ENCODE measurements at regions not wholly inside any gene's neighbourhood (a gene's known extent, or its start where the extent isn't known, plus 50 kb on each side); places are given as distances from the start of the nearest gene placed in this dataset.

DNA sequence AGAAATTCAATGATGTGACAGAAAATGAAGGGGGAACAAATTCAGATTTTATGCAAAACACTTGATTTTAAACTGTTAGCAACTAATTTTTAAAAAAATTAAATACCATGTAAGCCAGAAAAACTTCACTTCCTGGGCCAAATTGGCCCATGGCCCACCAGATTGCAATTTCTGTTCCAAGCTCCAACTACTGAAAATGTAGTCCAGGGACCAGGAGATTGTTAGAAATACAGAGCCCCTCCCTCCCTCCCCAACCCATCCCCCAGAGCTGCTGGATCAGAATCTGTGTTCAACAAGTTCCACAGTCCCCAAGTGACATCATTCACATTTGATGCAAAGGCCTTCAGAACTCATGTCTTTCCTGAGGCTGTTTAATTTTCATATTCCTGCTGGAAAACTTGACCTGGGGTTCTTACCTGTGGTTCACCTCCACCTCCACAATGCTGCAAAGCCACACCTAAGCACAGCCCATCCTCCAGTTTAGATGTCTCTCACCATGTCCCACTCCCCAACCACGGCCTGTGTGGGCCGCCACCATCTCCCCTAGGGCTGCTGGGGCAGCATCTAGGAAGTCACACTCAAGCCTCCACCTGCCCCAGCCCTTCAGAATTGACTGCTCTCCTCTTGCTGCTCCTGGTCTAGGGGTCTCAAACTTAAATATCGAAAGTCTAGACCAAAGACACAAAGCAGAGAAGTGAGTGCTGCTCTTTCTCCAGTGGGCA lies 482.0 kb downstream of the UQCRFS1 start:
- TF ChIP-seq ZNF384 (IDR thresholded peaks at IDR 0.05; ENCODE audit: borderline replicate concordance, low read depth, low read length) (no peak), SP1 (IDR thresholded peaks at IDR 0.05; ENCODE audit: low read depth, low read length) (no peak), RAD21 (IDR thresholded peaks at IDR 0.05; ENCODE audit: insufficient read depth, low read depth, low read length) (no peak), POLR2A (IDR thresholded peaks at IDR 0.05; ENCODE audit: low read depth, low read length) (no peak), EP300 (IDR thresholded peaks at IDR 0.05; ENCODE audit: borderline replicate concordance in 1 of 2, control insufficient read depth in 1 of 2, low read depth in 2 of 2, low read length in 2 of 2) (no peak), CHD2 (IDR thresholded peaks at IDR 0.05; ENCODE audit: borderline replicate concordance, low read depth, low read length) (no peak), RAD51 (IDR thresholded peaks at IDR 0.05) (no peak), NR2C2 (IDR thresholded peaks at IDR 0.05; ENCODE audit: borderline replicate concordance, control insufficient read depth, insufficient read length, low read depth) (no peak), EGR1 (IDR thresholded peaks at IDR 0.05; ENCODE audit: borderline replicate concordance in 1 of 2, low read depth in 2 of 2, low read length in 2 of 2) (no peak), ZNF217 (IDR thresholded peaks at IDR 0.05) (no peak), POLR2AphosphoS5 (IDR thresholded peaks at IDR 0.05; ENCODE audit: low read length) (no peak)
